ENCODE measurements at regions not wholly inside any gene's neighbourhood (a gene's known extent, or its start where the extent isn't known, plus 50 kb on each side); places are given as distances from the start of the nearest gene placed in this dataset.
"Not testable (repeated sequence)": the region's sequence is repeated elsewhere in the genome, so short reads cannot be mapped to it uniquely, and the experiment has no call there.

DNA sequence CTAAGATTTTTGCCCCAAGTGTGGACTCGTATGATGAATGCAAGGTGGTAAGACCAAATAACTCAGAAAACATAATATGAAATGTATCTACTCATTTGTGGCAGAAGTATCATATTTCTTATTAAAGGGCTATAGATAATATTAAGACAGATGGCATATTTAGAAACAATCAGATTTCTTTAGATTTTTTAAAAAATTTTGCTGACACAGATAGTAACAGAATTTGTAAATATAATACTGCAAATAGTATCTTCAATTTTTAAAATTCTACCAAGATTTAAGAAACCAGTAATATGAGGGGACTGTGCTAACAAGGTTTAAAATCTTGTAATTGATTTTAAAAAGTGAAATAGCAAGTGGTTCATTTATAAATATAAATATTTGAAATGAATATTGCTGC, 1064.1 kb downstream of the DIPK2A start:
- no peak for DNase-seq (ENCODE audit: low read depth)

DNA sequence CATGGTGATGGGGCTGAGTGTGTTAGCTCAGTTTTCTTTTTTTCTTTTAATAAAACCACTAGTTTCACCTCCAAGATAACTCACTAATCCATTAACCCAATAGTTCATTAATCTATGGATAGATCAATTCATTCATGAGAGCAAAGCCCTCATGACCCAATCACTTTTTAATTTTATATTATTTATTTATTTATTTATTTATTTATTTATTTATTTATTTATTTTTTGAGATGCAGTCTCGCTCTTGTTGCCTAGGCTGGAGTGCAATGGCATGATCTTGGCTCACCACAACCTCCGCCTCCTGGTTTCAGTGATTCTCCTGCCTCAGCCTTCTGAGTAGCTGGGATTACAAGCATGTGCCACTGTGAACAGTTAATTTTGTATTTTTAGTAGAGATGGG, 1082.4 kb downstream of the DIPK2A start:
- DNase-seq (ENCODE audit: low read depth), result not testable (repeated sequence)

DNA sequence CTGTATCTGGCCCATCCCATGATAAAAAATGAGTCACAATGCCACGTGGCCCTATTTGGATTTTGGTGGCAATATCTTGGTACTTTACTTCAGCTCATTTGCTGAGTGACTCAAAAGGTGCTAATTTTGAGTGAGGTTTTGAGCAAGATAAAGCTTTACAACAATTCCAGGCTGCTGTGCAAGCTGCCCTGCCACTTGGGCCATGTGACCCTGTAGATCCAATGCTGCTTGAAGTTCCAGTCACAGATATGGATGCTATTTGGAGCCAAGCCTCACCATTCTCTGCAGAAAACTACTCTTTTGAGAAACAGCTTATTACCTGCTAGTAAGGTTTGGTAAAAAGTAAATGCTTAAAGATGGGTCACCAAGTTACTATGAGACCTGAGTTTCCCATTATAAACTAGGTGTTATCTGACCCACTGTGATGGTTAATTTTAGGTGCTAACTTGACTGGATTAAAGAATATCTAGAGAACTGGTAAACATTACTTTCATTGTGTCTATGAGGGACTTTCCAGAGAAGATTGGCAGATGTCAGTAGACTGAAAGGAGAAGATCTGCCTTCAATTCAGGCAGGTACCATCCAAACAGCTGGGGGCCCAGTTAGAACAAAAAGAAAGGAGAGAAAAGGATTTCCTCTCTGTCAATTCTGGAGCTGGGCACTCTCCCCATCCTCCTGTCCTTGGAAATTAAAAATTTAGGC, 1083.9 kb downstream of the DIPK2A start:
- DNase-seq (ENCODE audit: low read depth), result no peak

DNA sequence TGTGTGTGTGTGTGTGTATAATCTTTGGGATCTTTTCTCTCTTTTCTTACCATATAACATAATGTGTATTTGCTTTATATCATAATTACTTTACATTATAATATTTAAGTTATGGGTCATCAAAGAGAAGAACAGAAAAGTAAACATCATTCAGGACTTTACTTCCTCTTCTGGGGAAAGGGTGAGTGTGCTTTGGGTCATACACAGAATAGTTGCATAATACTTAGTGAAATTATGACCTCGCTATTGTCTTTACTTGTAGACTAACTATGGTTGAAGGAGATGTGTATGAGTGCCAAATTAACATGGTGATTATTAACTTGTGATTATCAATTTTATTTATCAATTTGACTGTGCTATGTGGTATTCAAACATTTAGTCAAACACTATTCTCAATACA, 1086.9 kb downstream of the DIPK2A start:
- DNase-seq (ENCODE audit: low read depth), result no peak

DNA sequence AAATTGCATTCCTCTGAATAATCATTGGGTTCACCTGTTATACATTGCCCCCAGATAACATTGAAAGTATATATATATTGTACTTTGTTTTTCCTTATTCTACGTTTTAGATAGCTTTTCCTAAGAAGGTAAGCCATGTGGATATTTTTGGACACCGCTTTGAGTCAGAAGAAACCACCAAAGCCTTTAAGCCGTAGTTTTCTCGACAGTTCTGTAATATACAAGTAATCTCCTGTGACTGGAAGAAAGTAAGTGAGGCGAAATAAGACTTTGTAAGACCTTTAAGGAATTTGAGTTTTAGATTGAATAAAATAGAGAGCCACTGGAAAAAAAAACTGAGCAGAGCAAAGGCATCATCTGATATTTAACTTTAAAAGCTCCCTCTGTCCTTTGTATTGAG, 1092.0 kb downstream of the DIPK2A start:
- no peak for DNase-seq (ENCODE audit: low read depth)

DNA sequence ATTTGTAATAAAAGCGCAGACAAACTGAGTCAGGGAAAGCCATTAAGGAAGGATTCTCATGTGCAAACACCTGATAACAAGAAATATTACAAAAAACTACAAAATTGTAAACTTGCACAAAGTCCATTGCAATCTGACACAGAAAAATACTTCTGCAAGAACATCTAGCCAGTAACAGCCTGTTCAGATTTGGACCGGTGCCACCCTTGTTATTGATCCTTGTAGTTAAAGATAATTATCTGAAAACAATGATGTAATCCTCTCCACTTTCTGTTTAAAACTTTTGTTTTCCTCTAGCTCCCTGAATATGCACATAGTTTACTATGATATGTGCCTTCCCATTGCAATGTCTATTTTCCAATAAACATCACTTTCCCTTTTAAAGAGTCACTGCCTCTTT, 1090.2 kb downstream of the PLOD2 start:
- DNase-seq (ENCODE audit: low read depth), result no peak

DNA sequence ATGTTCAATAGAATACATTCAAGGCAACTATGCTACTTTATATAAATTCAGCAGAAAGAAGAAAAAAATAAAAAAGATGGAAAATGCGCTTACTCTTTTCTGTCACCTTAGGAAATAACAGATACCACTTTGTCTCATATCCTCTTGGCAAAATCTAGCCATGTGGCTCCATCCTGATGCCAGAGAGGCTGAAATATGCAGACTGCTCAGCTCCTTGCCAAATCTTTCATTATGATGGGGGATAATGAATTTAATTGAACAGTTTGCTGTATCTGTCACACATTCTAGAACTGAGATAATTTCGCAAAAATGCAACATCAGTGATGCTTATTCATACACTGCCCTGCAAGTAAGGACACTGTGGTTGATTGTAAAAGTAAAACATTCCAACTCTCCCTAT, 1081.5 kb downstream of the PLOD2 start:
- no peak for DNase-seq (ENCODE audit: low read depth)

DNA sequence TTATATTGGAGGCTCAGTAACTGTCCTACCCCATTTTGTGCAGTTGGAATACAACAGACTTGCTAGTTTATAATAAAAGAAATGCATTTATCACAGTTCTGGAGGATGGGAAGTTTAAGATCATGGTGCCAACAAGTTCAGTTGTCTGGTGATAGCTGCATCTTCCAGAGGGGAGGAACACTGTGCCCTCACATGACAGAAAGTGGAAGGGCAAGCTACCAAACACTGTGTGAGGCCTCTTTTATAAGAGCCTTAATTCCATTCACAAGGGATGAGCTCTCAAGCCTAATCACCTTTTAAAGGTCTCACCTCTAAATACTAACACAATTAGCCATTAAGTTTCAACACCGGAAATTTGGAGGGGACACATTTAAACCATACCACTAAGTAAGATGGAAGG, 1073.9 kb downstream of the PLOD2 start:
- DNase-seq (ENCODE audit: low read depth), result no peak

DNA sequence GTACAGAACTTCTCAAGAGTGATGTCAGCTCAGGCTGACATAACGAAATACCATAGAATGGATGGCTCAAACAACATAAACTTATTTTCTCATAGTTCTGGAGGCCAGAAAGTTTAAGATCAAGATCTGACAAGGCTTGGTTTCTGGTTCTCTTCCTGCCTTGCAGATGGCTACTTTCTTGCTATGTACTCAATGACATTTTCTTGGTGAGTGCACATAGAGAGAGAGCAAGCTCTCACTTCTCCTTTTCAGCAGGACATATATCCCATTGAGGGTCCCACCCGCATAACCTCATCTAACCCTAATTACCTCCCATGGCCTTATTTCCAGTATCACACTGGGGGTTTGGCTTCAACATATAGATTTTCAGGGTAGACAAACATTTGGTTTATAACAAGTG, 1072.1 kb downstream of the PLOD2 start:
- no peak for DNase-seq (ENCODE audit: low read depth)

DNA sequence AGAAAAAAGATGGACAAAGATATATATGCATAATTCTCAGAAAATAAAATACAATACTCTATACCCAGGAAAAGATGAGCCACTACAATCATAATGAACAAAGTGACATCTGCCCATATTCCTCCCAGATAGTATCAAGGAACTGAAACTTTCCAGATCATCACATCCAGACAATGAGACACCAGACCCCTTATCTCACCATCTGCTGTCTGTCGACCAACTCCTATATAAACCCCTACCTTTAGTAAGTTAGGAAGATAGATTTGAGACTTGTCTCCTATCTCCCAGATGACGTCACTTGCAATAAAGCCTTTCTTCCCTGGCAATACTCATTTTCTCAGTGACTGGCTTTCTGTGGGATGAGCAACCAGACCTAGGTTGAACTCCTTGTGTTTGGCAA, 1071.6 kb downstream of the PLOD2 start:
- DNase-seq (ENCODE audit: low read depth), result no peak

DNA sequence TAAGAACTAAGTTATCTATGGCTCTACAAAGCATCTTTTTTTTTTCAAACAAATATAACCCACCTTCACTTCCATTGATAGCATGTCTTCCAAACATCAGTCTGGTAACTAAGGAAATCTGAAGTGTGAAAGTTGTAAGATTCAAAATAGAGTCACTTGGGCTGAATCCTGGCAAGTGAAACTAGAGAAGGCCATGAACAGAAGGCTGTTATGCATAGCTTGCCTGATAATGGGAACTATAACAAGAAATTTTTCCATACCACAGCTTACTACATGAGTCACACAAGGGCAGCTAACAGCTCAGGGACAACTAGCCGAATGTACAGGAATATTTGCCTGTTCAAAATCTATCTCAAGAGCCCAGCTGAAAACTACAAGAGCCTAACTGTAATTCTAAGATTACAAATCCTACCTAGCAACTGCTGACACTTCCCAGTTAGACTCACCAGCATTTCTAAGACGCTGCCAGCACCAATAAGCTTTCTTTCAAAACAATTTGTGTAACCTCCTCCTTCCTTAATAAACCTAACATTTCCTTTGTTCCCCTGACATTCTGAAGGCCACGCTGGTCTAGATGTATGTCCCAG, 1066.5 kb downstream of the PLOD2 start:
- DNase-seq (ENCODE audit: low read depth), result peak; percentile 1

DNA sequence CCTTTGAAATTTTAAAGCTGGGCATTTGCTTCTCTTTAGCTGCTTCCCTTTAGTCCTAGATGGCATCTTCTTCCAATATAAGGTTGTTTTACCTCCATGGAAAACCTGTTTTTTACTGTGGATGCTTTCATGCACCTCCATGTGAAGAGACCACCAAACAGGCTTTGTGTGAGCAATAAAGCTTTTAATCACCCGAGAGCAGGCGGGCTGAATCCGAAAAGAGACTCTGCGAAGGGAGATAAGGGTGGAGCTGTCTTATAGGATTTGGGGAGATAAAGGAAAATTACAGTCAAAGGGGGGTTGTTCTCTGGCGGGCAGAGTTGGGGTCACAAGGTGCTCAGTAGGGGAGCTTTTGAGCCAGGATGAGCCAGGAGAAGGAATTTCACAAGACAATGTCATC, 1049.8 kb downstream of the PLOD2 start:
- not testable (repeated sequence) for DNase-seq (ENCODE audit: low read depth)

DNA sequence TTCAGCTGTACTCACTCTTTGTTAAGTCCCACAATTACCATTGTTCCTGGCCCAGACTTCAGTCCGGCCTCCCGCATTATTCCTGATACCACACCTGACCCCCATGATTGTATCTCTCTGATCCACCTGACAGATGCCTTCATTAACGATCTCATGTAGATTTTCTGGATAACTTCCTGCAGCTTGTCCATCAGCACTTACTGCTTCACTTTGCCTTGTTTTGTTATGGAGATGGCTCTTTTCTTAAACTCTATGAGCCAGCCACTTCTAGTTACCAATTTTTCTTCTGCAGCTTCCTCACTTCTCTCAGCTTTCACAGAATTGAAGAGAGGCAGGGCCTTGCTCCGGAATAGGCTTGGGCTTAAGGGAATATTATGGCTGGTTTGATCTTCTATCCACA, 1044.2 kb downstream of the PLOD2 start:
- DNase-seq (ENCODE audit: low read depth), result no peak

DNA sequence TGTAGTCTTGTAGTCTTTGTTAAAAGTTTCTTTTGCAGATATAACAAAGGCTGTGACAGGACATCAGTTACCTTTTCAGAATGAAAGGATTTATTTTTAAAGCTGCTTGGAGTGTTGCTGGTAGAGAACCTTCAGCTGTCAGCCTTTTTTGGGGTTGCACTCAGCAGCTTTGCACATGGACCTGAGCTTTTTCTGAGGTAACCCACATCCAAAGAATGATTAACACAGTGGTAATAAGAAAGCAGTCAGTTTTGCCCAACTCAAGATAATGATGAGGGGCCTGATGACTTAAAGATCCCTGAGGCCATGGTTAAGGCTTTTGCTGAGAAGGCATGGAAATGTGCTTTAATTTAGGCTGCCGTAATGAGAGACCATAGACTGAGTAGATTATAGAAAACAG, 1042.7 kb downstream of the PLOD2 start:
- no peak for DNase-seq (ENCODE audit: low read depth)

DNA sequence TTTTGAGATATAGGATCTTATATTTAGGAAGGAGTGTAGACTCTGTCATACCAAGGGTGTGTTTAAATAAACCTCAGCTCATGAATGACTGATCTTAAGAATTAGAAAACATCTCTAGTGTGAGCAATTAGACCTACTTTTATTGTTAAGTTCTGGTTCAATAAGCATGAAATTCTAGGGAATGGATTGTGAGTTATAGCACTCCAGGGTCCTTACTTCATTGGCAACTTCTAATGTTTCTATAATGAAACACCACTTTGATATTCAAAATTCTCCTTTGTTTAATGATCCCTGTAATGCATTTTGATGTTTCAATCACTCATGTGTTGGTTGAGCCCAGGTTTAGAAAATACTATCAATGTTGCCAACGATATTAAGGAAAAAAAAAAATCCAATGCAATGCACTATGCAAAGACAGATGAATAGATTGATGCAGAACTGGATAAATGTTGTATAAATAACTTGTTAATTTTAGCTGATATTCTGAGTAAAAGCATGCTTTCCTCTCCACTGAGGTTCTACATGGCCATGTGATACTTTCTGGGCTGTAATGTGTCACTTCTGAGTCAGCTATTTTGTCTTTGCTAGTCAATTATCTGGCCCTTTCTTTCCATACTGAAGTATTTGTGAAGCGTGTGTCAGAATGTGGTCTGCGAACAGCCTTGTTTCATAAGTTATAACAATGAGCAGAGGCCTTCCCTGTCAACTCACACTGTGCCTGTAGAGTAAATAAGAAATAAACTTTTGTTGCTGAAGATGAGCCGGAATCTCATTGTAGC, 1035.9 kb downstream of the PLOD2 start:
- no peak for DNase-seq (ENCODE audit: low read depth)

DNA sequence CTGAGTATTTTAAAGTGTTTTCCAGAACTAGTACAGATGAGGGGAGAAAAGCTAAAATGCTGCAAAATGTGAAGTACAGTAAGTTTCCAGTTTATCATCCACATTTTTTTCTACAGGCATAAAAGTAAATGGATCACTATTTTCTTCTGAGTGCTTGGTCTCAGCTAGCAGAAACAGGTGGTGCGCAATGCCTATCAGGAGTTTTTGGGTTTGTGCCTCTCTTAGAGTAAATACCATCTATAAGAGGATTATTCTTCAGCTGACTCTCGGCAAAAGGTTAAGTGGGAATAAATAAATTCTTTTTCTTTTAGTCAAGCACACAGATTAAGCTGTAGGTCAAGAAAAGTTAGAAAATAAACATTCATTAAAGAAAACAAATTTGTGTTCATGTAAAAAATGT, 1027.7 kb downstream of the PLOD2 start:
- DNase-seq (ENCODE audit: low read depth), result no peak

DNA sequence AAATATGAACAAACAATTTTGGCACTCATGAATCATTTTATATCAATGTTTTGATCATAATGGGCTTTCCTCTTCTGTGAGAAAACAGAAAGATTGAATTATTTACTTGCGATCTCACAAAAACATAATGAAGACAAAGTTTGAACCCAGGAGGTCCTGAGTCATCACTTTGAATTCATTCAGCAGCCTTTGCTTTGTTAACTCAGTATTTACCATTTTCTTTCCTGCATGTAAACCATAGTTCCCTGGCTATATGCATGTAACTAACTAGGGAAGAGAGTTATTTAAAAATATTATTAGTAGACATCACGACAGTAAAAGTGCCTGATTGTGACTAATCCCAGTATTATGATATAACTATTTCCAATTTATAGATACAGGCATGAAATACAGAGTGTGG, 1026.2 kb downstream of the PLOD2 start:
- DNase-seq (ENCODE audit: low read depth), result no peak

DNA sequence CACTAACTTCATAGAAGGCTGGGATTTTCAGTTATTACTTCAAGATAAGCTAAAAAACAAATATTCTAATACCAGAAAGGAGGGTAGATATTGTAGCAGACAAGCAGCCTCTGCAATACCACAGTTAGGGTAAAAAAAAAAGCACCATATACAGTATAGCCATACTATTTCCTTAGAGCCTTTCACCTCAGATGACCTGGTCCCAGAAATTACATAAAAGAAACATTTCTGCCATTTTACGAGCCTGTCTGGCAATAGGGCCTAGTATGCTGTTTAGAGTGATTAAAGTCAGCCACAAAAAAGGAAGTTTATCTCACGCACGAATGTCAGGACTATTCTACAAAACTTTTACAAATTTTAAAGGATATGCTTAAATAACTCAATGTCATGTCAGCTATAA, 1016.6 kb downstream of the PLOD2 start:
- DNase-seq (ENCODE audit: low read depth), result no peak

DNA sequence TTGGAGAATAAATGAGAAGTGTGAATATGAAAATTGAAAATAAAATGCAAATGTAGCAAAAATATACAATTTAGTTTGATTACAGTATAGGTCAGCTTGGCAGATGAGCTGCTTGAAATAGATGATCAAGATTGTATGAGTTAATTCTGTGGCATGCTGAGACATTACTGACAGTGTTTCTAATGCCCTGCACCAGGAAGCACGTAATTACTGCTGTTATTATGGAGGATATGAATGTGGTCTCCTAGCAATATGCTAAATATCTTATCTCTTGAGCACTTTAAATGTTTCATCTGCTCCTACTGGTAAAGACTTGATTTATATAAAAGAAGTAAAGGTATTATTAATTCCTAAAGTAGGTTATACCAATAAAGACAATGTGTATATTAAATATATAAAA, 1015.5 kb downstream of the PLOD2 start:
- DNase-seq (ENCODE audit: low read depth), result no peak

DNA sequence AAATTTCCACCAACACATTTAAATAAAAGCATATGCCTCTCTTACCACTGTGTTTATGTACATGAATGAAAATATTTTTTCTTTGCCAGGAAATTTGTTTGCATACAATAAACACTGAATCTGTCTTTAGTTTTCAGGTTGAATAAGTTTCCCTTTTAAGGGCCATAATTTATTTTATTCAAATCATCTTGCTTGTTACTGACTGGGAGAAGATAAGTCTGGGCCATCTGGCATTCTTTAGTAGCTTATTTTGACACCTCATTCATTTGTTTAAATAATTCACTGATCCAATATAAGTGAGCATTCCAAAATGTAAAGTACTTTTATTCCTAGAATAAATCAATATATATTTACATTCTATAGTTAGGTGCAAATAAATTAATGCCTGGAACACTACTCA, 1001.3 kb downstream of the PLOD2 start:
- DNase-seq (ENCODE audit: low read depth), result no peak

DNA sequence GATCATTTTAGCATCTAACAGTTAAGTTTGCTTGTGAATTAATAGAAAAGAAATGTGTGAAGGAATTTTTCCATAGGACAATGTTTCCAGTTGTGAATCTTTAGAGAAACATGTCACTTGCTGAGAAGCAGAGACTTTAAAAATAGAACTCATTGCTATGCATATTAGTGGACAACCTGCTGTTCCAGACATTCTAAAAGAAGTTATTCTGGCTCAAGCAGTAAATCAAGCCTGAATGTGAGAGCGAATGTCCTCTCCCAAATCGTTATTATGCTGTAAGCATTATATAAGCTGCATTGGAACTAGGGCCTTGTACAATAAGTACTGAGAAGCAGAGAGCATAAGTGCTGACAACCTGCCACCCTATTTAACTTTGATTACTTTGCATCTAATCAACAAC, 990.9 kb downstream of the PLOD2 start:
- DNase-seq (ENCODE audit: low read depth), result no peak

DNA sequence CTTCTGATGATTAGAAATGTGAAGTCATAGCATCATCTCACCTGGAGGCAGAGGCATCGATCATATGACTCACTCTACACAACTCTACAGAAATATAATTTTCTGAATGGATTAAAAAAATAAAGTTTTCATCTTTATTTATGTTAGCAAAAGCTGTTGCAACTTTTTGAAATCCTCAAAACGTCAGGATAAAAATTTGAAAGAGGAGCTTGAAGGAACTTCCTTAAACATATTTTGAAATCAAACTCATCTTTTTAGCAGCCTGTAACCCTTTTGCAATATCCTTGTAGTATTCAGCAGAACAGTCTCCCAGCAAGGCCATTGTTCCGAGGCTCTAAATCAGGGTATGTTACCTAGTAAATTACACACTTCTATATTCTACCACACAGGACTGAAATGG, 985.4 kb downstream of the PLOD2 start:
- DNase-seq (ENCODE audit: low read depth), result no peak

DNA sequence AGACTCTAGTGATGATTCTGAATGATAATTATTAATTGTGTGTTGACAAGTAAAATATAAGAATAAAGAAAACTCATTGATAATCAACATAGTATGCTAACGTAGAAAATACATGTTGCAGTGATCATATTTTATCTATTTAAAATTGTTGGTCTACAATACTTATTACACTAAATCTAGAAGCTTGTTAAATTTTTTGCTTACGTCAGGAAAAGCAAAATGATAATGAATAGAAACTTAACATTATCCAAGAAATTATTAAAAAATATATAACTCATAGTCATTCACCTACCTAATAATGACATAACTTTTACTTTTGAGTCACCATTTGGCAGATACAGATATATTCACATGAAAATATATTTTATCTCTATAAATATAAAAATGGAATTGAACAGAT, 984.1 kb downstream of the PLOD2 start:
- no peak for DNase-seq (ENCODE audit: low read depth)

DNA sequence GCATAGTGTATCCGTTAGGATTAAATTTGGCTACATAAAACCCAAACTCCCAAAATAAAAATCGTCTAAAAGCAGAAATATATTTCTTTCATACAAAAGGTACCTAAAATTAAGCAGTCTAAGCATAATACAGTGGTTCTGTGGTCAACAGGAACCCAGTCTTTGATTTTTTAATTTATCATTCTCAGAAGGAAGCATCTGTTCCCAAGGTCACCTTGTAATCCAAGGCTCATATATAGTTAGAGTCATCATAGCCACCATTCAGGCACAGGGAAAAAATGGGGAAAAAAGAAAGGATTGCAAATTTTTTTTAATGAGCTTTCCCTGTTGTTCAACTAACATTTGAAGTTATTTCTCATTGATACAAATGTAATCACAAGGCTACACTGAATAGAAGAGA, 983.2 kb downstream of the PLOD2 start:
- DNase-seq (ENCODE audit: low read depth), result no peak

Data from GM04503 (cell line).